K562 (cell line): ENCODE measurements at regions not wholly inside any gene's neighbourhood (a gene's known extent, or its start where the extent isn't known, plus 50 kb on each side); places are given as distances from the start of the nearest gene placed in this dataset.

Experiments used
- ATAC-seq: fragments of 200-7000 bp; cut with Tn5 transposase; 3 replicates; pipeline ENCODE4 v1.9.1; 2020; ENCODE audit warnings: moderate library complexity
- BruUV-seq: library from RNA; stranded (reverse); fragments of 400-500 nt; replicated peaks from 2 replicates; lab custom pipeline; 2021; lab: Mats Ljungman, UMichigan
- CTCF ChIA-PET: fragments of 300-600 bp; formaldehyde crosslinking; extraction: SDS; loops from one replicate; lab custom pipeline; 2021; ENCODE audit warnings: low intra/inter-chr PET ratio; lab: Yijun Ruan, JAX
- POLR2A ChIA-PET: fragments of 300-600, 350-650 bp; sonication (Branson Sonifier 250); formaldehyde crosslinking; extraction: SDS; loops from one replicate; lab custom pipeline; 2021; ENCODE audit warnings: antibody characterized with exemption, inconsistent platforms; lab: Yijun Ruan, JAX
- DNase-seq, 4 experiments: peaks; one replicate each; pipeline versions ENCODE4 v3.0.0 to v3.0.0-alpha.2; 2011 to 2018; ENCODE audit warnings: low spot score in 3 of 4, mixed read lengths in 3 of 4; ENCODE audit errors: extremely low read depth in 1 of 4
- FAIRE-seq: peaks from 2 replicates; lab custom pipeline; 2011; peaks lifted over from hg19 to GRCh38; lab: Jason Lieb, UNC
- H2AFZ ChIP-seq: 2 replicates; pipeline ENCODE4 v1.6.0; 2011; ENCODE audit warnings: low read depth, low read length, control low read depth, inconsistent platforms
- H3K27ac ChIP-seq: fragments of 200-600 bp; 3 replicates; pipeline ENCODE4 v1.8.0; 2011; ENCODE audit warnings: low read depth, mild to moderate bottlenecking, control low read depth, inconsistent platforms, low read length, moderate library complexity, mixed read lengths; ENCODE audit errors: extremely low read depth
- H3K27me3 ChIP-seq, 2 experiments: fragments of 300-600 bp in 1 of 2; 2 replicates in 1 of 2; 3 replicates in 1 of 2; pipeline versions ENCODE4 v1.6.0 to v1.8.0; 2011; ENCODE audit warnings: inconsistent platforms in 2 of 2, low read length in 2 of 2, mild to moderate bottlenecking in 1 of 2, mixed read lengths in 1 of 2, moderate library complexity in 1 of 2; ENCODE audit not compliant: control insufficient read depth in 2 of 2, insufficient read depth in 2 of 2
- H3K36me3 ChIP-seq: fragments of 300-600 bp; 3 replicates; pipeline ENCODE4 v1.8.0; 2011; ENCODE audit warnings: mild to moderate bottlenecking, low read length, inconsistent platforms; ENCODE audit not compliant: control insufficient read depth, insufficient read depth
- H3K4me1 ChIP-seq, 2 experiments: fragments of 200-600 bp in 1 of 2; replicated peaks in 1 of 2; 2 replicates in 1 of 2; 3 replicates in 1 of 2; pipeline versions ENCODE4 v1.5.1 to v1.8.0; 2011; ENCODE audit warnings: inconsistent platforms in 2 of 2, low read length in 2 of 2, mild to moderate bottlenecking in 1 of 2, mixed read lengths in 1 of 2, moderate library complexity in 1 of 2; ENCODE audit not compliant: control insufficient read depth in 2 of 2, insufficient read depth in 2 of 2
- H3K4me2 ChIP-seq: 2 replicates; pipeline ENCODE4 v1.6.1; 2011; ENCODE audit warnings: low read length, control low read depth, inconsistent platforms, mixed read lengths; ENCODE audit not compliant: insufficient read depth
- H3K4me3 ChIP-seq: fragments of 200-600 bp; sonication (generic), shearing (Covaris generic); 2 replicates; pipeline ENCODE4 v1.5.1; 2016; ENCODE audit warnings: control low read depth, inconsistent platforms
- H3K79me2 ChIP-seq: fragments of 200-600 bp; 3 replicates; pipeline ENCODE4 v1.8.0; 2011; ENCODE audit warnings: low read length, inconsistent platforms; ENCODE audit not compliant: control insufficient read depth, insufficient read depth
- H3K9ac ChIP-seq, 2 experiments: 2 replicates each; pipeline versions ENCODE4 v1.6.0 to v1.6.1; 2011; ENCODE audit warnings: low read depth in 2 of 2, low read length in 2 of 2, control low read depth in 1 of 2, inconsistent platforms in 1 of 2, mild to moderate bottlenecking in 1 of 2, mixed read lengths in 1 of 2; ENCODE audit not compliant: insufficient read depth in 1 of 2
- H3K9me1 ChIP-seq: one replicate; pipeline ENCODE4 v1.6.0; 2011; ENCODE audit warnings: inconsistent platforms, mild to moderate bottlenecking, low read length, moderate library complexity; ENCODE audit not compliant: control insufficient read depth, insufficient read depth
- H3K9me3 ChIP-seq: replicated peaks from 2 replicates; pipeline ENCODE4 v1.5.1; 2011; ENCODE audit warnings: low read depth, low read length, inconsistent platforms; ENCODE audit not compliant: control insufficient read depth, insufficient read depth
- H4K20me1 ChIP-seq: replicated peaks from 2 replicates; pipeline ENCODE4 v1.6.1; 2011; ENCODE audit warnings: low read length, inconsistent platforms, mixed read lengths; ENCODE audit not compliant: control insufficient read depth, insufficient read depth
- BRF1 ChIP-seq: IDR thresholded peaks from 3 replicates; pipeline ENCODE4 v1.6.1; 2011; ENCODE audit warnings: borderline replicate concordance, mild to moderate bottlenecking; ENCODE audit not compliant: insufficient read length; ENCODE audit errors: extremely low read depth
- CAMTA2 ChIP-seq: fragments of 250-450 bp; sonication (Bioruptor Pico); conservative IDR thresholded peaks from 2 replicates; pipeline ENCODE4 v1.5.1; 2022
- CBX1 ChIP-seq: sonication (generic); IDR thresholded peaks from 2 replicates; pipeline ENCODE4 v1.6.1; 2016; ENCODE audit warnings: antibody characterized with exemption, low read depth, mild to moderate bottlenecking
- CBX2 ChIP-seq: fragments of 200-600 bp; sonication (generic); IDR thresholded peaks from one replicate; pipeline ENCODE4 v1.6.1; 2012; ENCODE audit warnings: mild to moderate bottlenecking, low read length, inconsistent platforms; ENCODE audit not compliant: insufficient read depth, poor library complexity, severe bottlenecking
- CHD7 ChIP-seq: fragments of 200-600 bp; sonication (generic); IDR thresholded peaks from one replicate; pipeline ENCODE4 v1.6.1; 2012; ENCODE audit warnings: mild to moderate bottlenecking, low read depth, low read length, inconsistent platforms
- DDX20 ChIP-seq: fragments of 450-650 bp; IDR thresholded peaks from 2 replicates; pipeline ENCODE4 v1.6.1; 2016; ENCODE audit warnings: missing genetic modification characterization, low read depth, mild to moderate bottlenecking, missing compliant biosample characterization, moderate library complexity
- NCOA4 ChIP-seq: fragments of 450-650 bp; IDR thresholded peaks from 2 replicates; pipeline ENCODE4 v1.6.1; 2018; ENCODE audit warnings: mild to moderate bottlenecking; ENCODE audit not compliant: partially characterized antibody
- WGBS: fragments of 100-300 bp; shearing (Covaris generic); methylation state at CpG from one replicate; pipeline ENCODE4 v1.1.6; 2016; ENCODE audit warnings: low coverage, mixed read lengths; ENCODE audit not compliant: insufficient coverage; ENCODE audit errors: missing lambda C conversion rate; 5-methylcytosine and 5-hydroxymethylcytosine counted together
- in situ Hi-C: fragments of 300-500 bp; cut with MboI; formaldehyde crosslinking; loops from 4 replicates; pipeline ENCODE4 v1.15.0; 2018; ENCODE audit warnings: inconsistent platforms, mixed read lengths
- intact Hi-C: fragments of 100-400 bp; cut with micrococcal nuclease; formaldehyde crosslinking; loops from 2 replicates; pipeline ENCODE4 v1.14.2; 2022

- no peaks in the 10 kb centered on the region; the same call in 1 of the 2 replicates for H3K9me3 ChIP-seq
- H3K27ac ChIP-seq, result no peak overlapping the region
- BruUV-seq, result no TSS peak
- CTCF ChIA-PET, result interaction anchor here (0.5 kb wide), 1 partner anchor 270 kb away, joined by 4 read pairs; no protein-coding TSS in a partner anchor
- no peaks in the 10 kb centered on the region for H3K79me2 ChIP-seq
- ATAC-seq, result no peak
- no peak overlapping the region for H3K4me3 ChIP-seq
- in situ Hi-C loops, result no loop called here
- H3K27me3 ChIP-seq, result no peaks in the 10 kb centered on the region
- no peak overlapping the region for H3K9ac ChIP-seq
- no peak overlapping the region for H2AFZ ChIP-seq
- 0% methylated on average over 1 of the region's 1 CpG for WGBS
- H4K20me1 ChIP-seq, result no peaks in the 10 kb centered on the region
- H3K4me2 ChIP-seq, result no peak overlapping the region
- no peaks in the 10 kb centered on the region for H3K4me1 ChIP-seq
- no peaks in the 10 kb centered on the region for H3K36me3 ChIP-seq
- DNase-seq, result no peak
- POLR2A ChIA-PET, result no interaction called here
- FAIRE-seq, result no peak
- intact Hi-C loops, result no loop called here
- H3K9me1 ChIP-seq, result no peaks in the 10 kb centered on the region
- TF ChIP-seq BRF1 (no peak), CBX1 (no peak), CAMTA2 (CRISPR knock-in tag) (no peak), DDX20 (tag) (no peak), CHD7 (no peak), NCOA4 (no peak), CBX2 (no peak)
Measured at GRCh38 chr11:79953629-79954028, 512.8 kb upstream of the TENM4 start.
